ENCODE measurements at regions not wholly inside any gene's neighbourhood (a gene's known extent, or its start where the extent isn't known, plus 50 kb on each side); places are given as distances from the start of the nearest gene placed in this dataset.
"Not testable (repeated sequence)": the region's sequence is repeated elsewhere in the genome, so short reads cannot be mapped to it uniquely, and the experiment has no call there.

- not testable (repeated sequence) for H4K5ac ChIP-seq (ENCODE audit: insufficient read length, low read depth, low read length); H3K23ac ChIP-seq (ENCODE audit: insufficient read length, low read depth, low read length); H3K27me3 Mint-ChIP-seq (ENCODE audit: low read depth); H3K4me1 ChIP-seq (ENCODE audit: insufficient read depth, low read length); H3T11ph ChIP-seq (ENCODE audit: low read length); H3K79me1 ChIP-seq (ENCODE audit: insufficient read depth, low read depth, low read length, poor library complexity, severe bottlenecking); H2BK5ac ChIP-seq (ENCODE audit: insufficient read length, low read length); H2AFZ ChIP-seq (ENCODE audit: low read length); H3K23me2 ChIP-seq (ENCODE audit: insufficient read length, low read depth, low read length, poor library complexity, severe bottlenecking); H3K9me3 ChIP-seq (ENCODE audit: control insufficient read depth, low read depth, low read length); H4K91ac ChIP-seq (ENCODE audit: insufficient read length, low read depth, low read length); H3K4me2 ChIP-seq (ENCODE audit: insufficient read depth, insufficient read length, low read length); H2BK20ac ChIP-seq (ENCODE audit: low read depth, low read length, poor library complexity, severe bottlenecking); H2BK15ac ChIP-seq (ENCODE audit: low read depth, low read length); H3K4me3 Mint-ChIP-seq; H4K8ac ChIP-seq (replicated peaks; ENCODE audit: insufficient read length, low read depth, low read length); H3K9ac ChIP-seq (ENCODE audit: extremely low read depth, insufficient read length, low read length); H3K9me3 Mint-ChIP-seq; H3K27ac Mint-ChIP-seq; H3K4ac ChIP-seq (ENCODE audit: low read depth, low read length); H2BK120ac ChIP-seq (ENCODE audit: low read depth, low read length, poor library complexity, severe bottlenecking); H2BK12ac ChIP-seq (ENCODE audit: insufficient read length, low read depth, low read length); H3K56ac ChIP-seq (ENCODE audit: insufficient read length, low read depth, low read length); H3K27me3 ChIP-seq (ENCODE audit: insufficient read depth, low read length); H4K20me1 ChIP-seq (ENCODE audit: control insufficient read depth, insufficient read depth, insufficient read length); H3K4me1 Mint-ChIP-seq; H3K14ac ChIP-seq (ENCODE audit: insufficient read depth, low read length); DNase-seq; H3K18ac ChIP-seq (ENCODE audit: insufficient read length, low read depth, low read length); H3K79me2 ChIP-seq (ENCODE audit: insufficient read depth, low read length); H3K36me3 Mint-ChIP-seq (ENCODE audit: insufficient read depth in 1 of 3, low read depth in 3 of 3); H2AK5ac ChIP-seq (ENCODE audit: insufficient read length, low read length); H3K27ac ChIP-seq (ENCODE audit: insufficient read length, low read depth, low read length)
- peak; percentile 50 for TF ChIP-seq CTCF (conservative IDR thresholded peaks at IDR 0.05)
- no CpG with 5 or more reads among the region's 11 CpGs for WGBS (ENCODE audit: extremely low coverage, insufficient read length, low lambda C conversion rate)
These were observed 104.3 kb downstream of the PROP1 start for GRCh38 chr5:177891547-177892356.

- not testable (repeated sequence) for H4K20me1 ChIP-seq (ENCODE audit: control insufficient read depth, insufficient read depth, insufficient read length); H3K79me2 ChIP-seq (ENCODE audit: insufficient read depth, low read length); H3K27ac ChIP-seq (ENCODE audit: insufficient read length, low read depth, low read length); H3K4me3 Mint-ChIP-seq; H3K27ac Mint-ChIP-seq; H4K91ac ChIP-seq (ENCODE audit: insufficient read length, low read depth, low read length); H3K79me1 ChIP-seq (ENCODE audit: insufficient read depth, low read depth, low read length, poor library complexity, severe bottlenecking); H3K4me1 Mint-ChIP-seq; H3K9me3 ChIP-seq (ENCODE audit: control insufficient read depth, low read depth, low read length); H3K36me3 Mint-ChIP-seq (ENCODE audit: insufficient read depth in 1 of 3, low read depth in 3 of 3); H3K4me1 ChIP-seq (ENCODE audit: insufficient read depth, low read length); H2BK20ac ChIP-seq (ENCODE audit: low read depth, low read length, poor library complexity, severe bottlenecking); H3K56ac ChIP-seq (ENCODE audit: insufficient read length, low read depth, low read length); H4K5ac ChIP-seq (ENCODE audit: insufficient read length, low read depth, low read length); H3K9me3 Mint-ChIP-seq; H2BK12ac ChIP-seq (ENCODE audit: insufficient read length, low read depth, low read length); H2AFZ ChIP-seq (ENCODE audit: low read length); H3K14ac ChIP-seq (ENCODE audit: insufficient read depth, low read length); H3K4ac ChIP-seq (ENCODE audit: low read depth, low read length); H3K9ac ChIP-seq (ENCODE audit: extremely low read depth, insufficient read length, low read length); H3T11ph ChIP-seq (ENCODE audit: low read length); H2BK5ac ChIP-seq (ENCODE audit: insufficient read length, low read length); H3K27me3 ChIP-seq (ENCODE audit: insufficient read depth, low read length); H2BK15ac ChIP-seq (ENCODE audit: low read depth, low read length); H3K18ac ChIP-seq (ENCODE audit: insufficient read length, low read depth, low read length); DNase-seq; H4K8ac ChIP-seq (replicated peaks; ENCODE audit: insufficient read length, low read depth, low read length); H2BK120ac ChIP-seq (ENCODE audit: low read depth, low read length, poor library complexity, severe bottlenecking); H3K4me2 ChIP-seq (ENCODE audit: insufficient read depth, insufficient read length, low read length); H2AK5ac ChIP-seq (ENCODE audit: insufficient read length, low read length); H3K23me2 ChIP-seq (ENCODE audit: insufficient read length, low read depth, low read length, poor library complexity, severe bottlenecking); H3K27me3 Mint-ChIP-seq (ENCODE audit: low read depth); H3K23ac ChIP-seq (ENCODE audit: insufficient read length, low read depth, low read length)
- no CpG with 5 or more reads among the region's 8 CpGs for WGBS (ENCODE audit: extremely low coverage, insufficient read length, low lambda C conversion rate)
These were observed 100.6 kb upstream of the FAM153A start for GRCh38 chr5:177883295-177883694.
